ENCODE measurements at regions not wholly inside any gene's neighbourhood (a gene's known extent, or its start where the extent isn't known, plus 50 kb on each side); places are given as distances from the start of the nearest gene placed in this dataset.

DNA sequence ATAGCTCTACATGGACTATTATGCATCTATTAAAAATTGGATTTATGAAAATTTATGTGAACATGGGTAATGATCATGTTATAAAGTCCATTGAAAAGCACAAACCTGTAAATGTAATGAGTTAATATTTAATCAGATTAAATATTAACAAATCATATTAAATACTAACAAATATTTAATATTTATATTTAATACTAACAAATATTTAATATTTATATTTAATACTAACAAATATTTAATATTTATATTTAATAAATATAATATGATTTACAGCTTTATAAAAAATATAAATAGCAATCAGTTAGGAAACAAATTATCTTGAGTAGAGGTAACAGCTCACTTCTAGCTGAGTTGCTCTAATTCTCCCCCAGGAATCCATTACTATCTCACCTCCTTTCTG, 758.0 kb upstream of the USP15 start:
- TF ChIP-seq, protein P1, sequence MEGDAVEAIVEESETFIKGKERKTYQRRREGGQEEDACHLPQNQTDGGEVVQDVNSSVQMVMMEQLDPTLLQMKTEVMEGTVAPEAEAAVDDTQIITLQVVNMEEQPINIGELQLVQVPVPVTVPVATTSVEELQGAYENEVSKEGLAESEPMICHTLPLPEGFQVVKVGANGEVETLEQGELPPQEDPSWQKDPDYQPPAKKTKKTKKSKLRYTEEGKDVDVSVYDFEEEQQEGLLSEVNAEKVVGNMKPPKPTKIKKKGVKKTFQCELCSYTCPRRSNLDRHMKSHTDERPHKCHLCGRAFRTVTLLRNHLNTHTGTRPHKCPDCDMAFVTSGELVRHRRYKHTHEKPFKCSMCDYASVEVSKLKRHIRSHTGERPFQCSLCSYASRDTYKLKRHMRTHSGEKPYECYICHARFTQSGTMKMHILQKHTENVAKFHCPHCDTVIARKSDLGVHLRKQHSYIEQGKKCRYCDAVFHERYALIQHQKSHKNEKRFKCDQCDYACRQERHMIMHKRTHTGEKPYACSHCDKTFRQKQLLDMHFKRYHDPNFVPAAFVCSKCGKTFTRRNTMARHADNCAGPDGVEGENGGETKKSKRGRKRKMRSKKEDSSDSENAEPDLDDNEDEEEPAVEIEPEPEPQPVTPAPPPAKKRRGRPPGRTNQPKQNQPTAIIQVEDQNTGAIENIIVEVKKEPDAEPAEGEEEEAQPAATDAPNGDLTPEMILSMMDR (conservative IDR thresholded peaks at IDR 0.05 in 1 of 2, IDR thresholded peaks at IDR 0.05 in 1 of 2; ENCODE audit: low read depth in 1 of 2, low read length in 2 of 2) = no peak
- no peak for TF ChIP-seq EZH2 (IDR thresholded peaks at IDR 0.05; ENCODE audit: low read length, missing control alignments)

Measured in fibroblast of lung (primary cell).